Kidney (tissue), 13 donors: ENCODE measurements at regions not wholly inside any gene's neighbourhood (a gene's known extent, or its start where the extent isn't known, plus 50 kb on each side); places are given as distances from the start of the nearest gene placed in this dataset.
A peak's percentile ranks its signal among the peaks of the same experiment; 100 is the strongest.

Experiments
- DNase-seq, 5 donors: peaks; one replicate each; pipeline ENCODE4 v3.0.0-alpha.2; 2013 to 2020
- FAIRE-seq: peaks from 2 replicates; lab custom pipeline; 2012; peaks lifted over from hg19 to GRCh38; lab: Jason Lieb, UNC
- H3K27ac ChIP-seq, 2 donors: one replicate each; pipeline ENCODE4 v1.7.0; 2013; ENCODE audit warnings: low read depth in 2 of 2, low read length in 2 of 2, inconsistent platforms in 1 of 2
- H3K27me3 ChIP-seq: one replicate; pipeline ENCODE4 v1.7.1; 2013; ENCODE audit warnings: low read length, inconsistent platforms; ENCODE audit not compliant: control insufficient read depth, insufficient read depth
- H3K36me3 ChIP-seq, 3 donors: one replicate each; pipeline versions ENCODE4 v1.7.0 to v1.7.1; 2013; ENCODE audit warnings: low read length in 3 of 3, control low read depth in 1 of 3, inconsistent platforms in 1 of 3; ENCODE audit not compliant: insufficient read depth in 3 of 3, control insufficient read depth in 2 of 3
- H3K4me1 ChIP-seq, 3 donors: one replicate each; pipeline versions ENCODE4 v1.7.0 to v1.7.1; 2013; ENCODE audit warnings: low read length in 3 of 3, inconsistent platforms in 1 of 3, low read depth in 1 of 3; ENCODE audit not compliant: control insufficient read depth in 2 of 3, insufficient read depth in 2 of 3
- H3K4me3 ChIP-seq, 3 donors: one replicate each; pipeline versions ENCODE4 v1.7.0 to v1.8.1; 2013; ENCODE audit warnings: low read length in 3 of 3, control low read depth in 1 of 3, inconsistent platforms in 1 of 3
- H3K9ac ChIP-seq, 3 donors: one replicate each; pipeline versions ENCODE4 v1.7.0 to v1.7.1; 2013; ENCODE audit warnings: low read length in 3 of 3, control low read depth in 1 of 3, inconsistent platforms in 1 of 3
- H3K9me3 ChIP-seq, 3 donors: one replicate each; pipeline versions ENCODE4 v1.7.0 to v1.7.1; 2013; ENCODE audit warnings: low read length in 3 of 3, control low read depth in 1 of 3, inconsistent platforms in 1 of 3; ENCODE audit not compliant: control insufficient read depth in 2 of 3, insufficient read depth in 1 of 3
- intact Hi-C: fragments of 100-400 bp; cut with DNase I; formaldehyde crosslinking; loops from one replicate; pipeline ENCODE4 v1.11.1; 2022
- TF ChIP-seq, protein P1 (sequence below): IDR thresholded peaks from 3 replicates; pipeline ENCODE4 v1.5.1; 2012; ENCODE audit warnings: mild to moderate bottlenecking, moderate library complexity, borderline replicate concordance; ENCODE audit not compliant: insufficient read depth; ENCODE audit errors: extremely low read depth
- donor health status: control.
- donor health status: control.
- donor health status: control.
- donor health status: control.
- donor health status: control.
- donor health status: DM: yes; HTN: yes; CAD: no.
- donor health status: Normal renal cell carcinoma (clear cell type).

DNA sequence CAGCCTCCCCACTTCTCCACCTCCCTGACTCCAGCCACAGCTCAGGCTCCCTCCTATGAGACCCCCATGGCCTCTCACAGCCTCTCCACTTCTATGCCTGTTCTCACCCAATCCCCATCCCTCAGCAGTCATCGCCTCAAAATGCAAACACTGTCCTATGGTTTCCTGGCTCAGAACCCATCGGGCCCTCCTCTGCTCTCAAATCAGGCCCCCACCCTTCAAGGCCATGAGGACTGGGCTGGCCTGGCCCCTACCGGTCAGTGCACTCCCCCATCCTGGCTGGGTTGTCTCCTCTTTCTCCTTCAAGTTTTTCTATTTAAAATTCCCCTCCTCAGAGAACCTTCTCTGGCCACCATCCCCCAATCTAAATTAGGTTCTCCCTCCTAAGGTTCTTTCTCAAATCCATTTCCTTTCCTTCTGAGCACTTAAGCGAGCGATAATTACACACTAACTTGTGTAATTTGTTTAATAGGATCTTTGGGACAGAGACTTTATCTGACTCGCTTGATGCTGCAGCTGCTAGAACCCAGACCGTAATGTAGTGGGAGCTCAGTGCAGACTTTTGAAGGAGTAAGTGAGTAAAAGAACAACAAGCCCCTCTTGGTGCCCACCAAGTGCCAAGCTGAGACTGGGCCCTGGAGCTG is 347.2 kb downstream of the MATN1 start:
- TF ChIP-seq, protein P1, sequence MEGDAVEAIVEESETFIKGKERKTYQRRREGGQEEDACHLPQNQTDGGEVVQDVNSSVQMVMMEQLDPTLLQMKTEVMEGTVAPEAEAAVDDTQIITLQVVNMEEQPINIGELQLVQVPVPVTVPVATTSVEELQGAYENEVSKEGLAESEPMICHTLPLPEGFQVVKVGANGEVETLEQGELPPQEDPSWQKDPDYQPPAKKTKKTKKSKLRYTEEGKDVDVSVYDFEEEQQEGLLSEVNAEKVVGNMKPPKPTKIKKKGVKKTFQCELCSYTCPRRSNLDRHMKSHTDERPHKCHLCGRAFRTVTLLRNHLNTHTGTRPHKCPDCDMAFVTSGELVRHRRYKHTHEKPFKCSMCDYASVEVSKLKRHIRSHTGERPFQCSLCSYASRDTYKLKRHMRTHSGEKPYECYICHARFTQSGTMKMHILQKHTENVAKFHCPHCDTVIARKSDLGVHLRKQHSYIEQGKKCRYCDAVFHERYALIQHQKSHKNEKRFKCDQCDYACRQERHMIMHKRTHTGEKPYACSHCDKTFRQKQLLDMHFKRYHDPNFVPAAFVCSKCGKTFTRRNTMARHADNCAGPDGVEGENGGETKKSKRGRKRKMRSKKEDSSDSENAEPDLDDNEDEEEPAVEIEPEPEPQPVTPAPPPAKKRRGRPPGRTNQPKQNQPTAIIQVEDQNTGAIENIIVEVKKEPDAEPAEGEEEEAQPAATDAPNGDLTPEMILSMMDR, result no peak
- FAIRE-seq (no peak), DNase-seq (peak in 2 of 5 donors; percentile 5 to 39)
- Histone ChIP-seq H3K4me1 (no peaks in the 10 kb centered on the region), H3K36me3 (no peaks in the 10 kb centered on the region), H3K27me3 (no peaks in the 10 kb centered on the region), H3K9ac (no peak overlapping the region), H3K9me3 (no peaks in the 10 kb centered on the region), H3K4me3 (no peak overlapping the region), H3K27ac (no peak overlapping the region)
- intact Hi-C loops, result no loop called here

DNA sequence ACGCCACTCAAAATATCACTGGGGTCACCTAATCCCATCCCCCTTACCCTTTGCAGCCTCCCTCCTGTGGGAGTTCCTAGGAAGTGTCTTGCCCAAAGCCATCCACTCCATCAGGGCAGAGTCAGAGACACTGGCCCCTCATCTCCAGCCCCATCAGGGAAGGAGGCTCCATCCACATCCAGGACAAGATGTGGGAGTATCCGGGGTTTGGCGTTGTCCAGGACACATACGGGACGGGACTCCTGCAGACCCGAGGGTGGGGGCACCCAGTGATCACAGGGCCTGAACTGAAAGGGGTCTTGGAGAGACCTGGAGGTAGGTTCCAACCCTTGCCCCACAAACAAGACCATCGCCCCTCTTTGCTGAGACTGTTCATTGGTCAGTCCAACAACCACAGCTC is 348.2 kb downstream of the MATN1 start:
- TF ChIP-seq, protein P1, result no peak

DNA sequence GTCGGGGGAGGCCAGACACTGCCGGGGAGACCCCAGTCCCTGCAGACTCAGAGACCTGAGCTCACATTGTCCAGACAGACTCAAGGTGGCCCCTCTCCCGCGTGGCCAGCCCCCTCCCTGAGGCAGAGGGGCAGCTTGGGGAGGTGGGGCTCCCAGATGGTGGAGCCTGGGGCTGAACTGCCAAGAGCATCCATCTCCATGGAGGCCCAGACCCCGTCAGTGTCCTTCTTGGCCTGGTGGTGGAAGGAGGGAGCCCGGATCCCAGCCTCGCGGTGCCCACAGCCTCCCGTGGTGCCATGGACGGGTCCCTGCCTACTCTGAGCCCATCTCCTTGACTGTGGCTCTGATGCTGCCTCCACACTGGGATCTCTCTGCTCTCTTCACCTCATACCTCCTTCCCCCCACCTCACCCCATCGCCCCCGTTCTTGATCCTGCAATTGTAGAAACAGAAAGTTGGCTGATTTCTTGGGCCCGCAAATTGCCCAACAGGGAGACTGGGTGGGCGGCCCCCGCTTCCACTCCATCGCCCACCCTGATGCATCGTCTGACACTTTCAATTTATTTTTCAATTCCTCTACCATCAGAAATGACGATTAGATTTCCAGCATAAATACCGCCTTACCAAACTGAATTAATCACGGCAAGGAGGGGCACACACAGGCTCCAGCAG is 348.9 kb downstream of the MATN1 start:
- DNase-seq (peak in 2 of 5 donors; percentile 3 to 52), FAIRE-seq (no peak)
- no peak overlapping the region for H3K4me3 ChIP-seq
- no peak overlapping the region for H3K27ac ChIP-seq
- TF ChIP-seq, protein P1, result no peak
- no peak overlapping the region for H3K9ac ChIP-seq
- H3K27me3 ChIP-seq, result no peaks in the 10 kb centered on the region
- no peaks in the 10 kb centered on the region for H3K4me1 ChIP-seq
- no peaks in the 10 kb centered on the region for H3K36me3 ChIP-seq
- H3K9me3 ChIP-seq, result no peaks in the 10 kb centered on the region
- intact Hi-C loops, result no loop called here

More for the DNA sequence above, 348.2 kb downstream of the MATN1 start:
- H3K4me1 ChIP-seq, result no peaks in the 10 kb centered on the region
- intact Hi-C loops, result no loop called here
- peak in 1 of 5 donors; percentile 42 for DNase-seq
- FAIRE-seq, result no peak
- no peak overlapping the region for H3K27ac ChIP-seq
- no peaks in the 10 kb centered on the region for H3K27me3 ChIP-seq
- no peak overlapping the region for H3K4me3 ChIP-seq
- no peaks in the 10 kb centered on the region for H3K36me3 ChIP-seq
- H3K9me3 ChIP-seq, result no peaks in the 10 kb centered on the region
- no peak overlapping the region for H3K9ac ChIP-seq
